Upper lobe of left lung (tissue), 4 donors: ENCODE measurements at regions not wholly inside any gene's neighbourhood (a gene's known extent, or its start where the extent isn't known, plus 50 kb on each side); places are given as distances from the start of the nearest gene placed in this dataset.

Source experiments
- POLR2A ChIP-seq, 4 donors: fragments of 450-650 bp; IDR thresholded peaks; one replicate each; pipeline ENCODE4 v1.5.1; 2016 to 2017; ENCODE audit warnings: antibody characterized with exemption in 4 of 4, mild to moderate bottlenecking in 2 of 4
- POLR2AphosphoS5 ChIP-seq, 2 donors: sonication (generic); formaldehyde crosslinking; IDR thresholded peaks; one replicate each; pipeline ENCODE4 v1.5.1; 2017; ENCODE audit warnings: antibody characterized with exemption in 2 of 2
- TF ChIP-seq, protein P1 (sequence below), 6 experiments: fragments of 450-650 bp in 4 of 6; fragments of 200-600 bp in 2 of 6; sonication (generic) in 2 of 6; IDR thresholded peaks; one replicate each; pipeline ENCODE4 v1.5.1; 2016 to 2019; ENCODE audit warnings: antibody characterized with exemption in 6 of 6

DNA sequence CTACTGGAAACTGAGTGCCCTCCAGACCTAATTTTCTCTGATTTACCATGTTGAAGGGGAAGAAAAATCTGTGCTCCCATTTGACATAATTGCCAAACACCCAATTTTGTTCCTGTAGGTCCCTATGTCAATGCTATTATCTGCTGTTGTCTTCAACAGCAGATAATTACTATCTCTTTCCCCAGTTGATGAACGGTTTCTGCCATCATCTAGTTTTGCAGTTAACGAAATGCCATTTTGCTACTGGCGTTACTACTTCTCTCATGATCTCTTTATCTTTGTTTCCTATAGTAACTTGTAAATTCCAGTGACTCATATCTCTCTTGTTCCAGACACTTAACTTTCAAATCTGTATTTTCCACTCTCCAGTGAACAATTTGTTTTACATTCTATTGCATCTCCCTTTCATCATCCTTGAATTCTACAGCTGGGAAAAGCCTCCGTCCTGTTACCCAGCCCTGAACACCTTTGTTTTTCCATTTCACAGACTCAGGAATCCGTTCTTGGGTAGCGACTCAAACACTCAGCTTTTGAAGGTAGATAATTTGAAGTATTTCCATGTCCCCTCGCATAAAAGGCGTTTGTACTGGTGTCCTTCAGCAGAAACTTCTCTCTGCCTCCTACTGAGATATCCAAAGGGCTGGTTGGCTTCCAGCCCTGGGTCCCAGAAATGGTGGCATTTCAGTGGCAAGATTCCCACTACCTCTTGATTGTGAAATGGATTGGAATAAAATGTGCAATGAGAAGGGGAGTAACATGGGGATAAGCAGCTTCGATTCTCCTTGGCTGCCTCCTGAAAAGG, 111.7 kb downstream of the FOXB1 start:
- no peak for TF ChIP-seq POLR2AphosphoS5 (IDR thresholded peaks at IDR 0.05)
- TF ChIP-seq POLR2A (IDR thresholded peaks at IDR 0.05), result no peak
- TF ChIP-seq, protein P1, sequence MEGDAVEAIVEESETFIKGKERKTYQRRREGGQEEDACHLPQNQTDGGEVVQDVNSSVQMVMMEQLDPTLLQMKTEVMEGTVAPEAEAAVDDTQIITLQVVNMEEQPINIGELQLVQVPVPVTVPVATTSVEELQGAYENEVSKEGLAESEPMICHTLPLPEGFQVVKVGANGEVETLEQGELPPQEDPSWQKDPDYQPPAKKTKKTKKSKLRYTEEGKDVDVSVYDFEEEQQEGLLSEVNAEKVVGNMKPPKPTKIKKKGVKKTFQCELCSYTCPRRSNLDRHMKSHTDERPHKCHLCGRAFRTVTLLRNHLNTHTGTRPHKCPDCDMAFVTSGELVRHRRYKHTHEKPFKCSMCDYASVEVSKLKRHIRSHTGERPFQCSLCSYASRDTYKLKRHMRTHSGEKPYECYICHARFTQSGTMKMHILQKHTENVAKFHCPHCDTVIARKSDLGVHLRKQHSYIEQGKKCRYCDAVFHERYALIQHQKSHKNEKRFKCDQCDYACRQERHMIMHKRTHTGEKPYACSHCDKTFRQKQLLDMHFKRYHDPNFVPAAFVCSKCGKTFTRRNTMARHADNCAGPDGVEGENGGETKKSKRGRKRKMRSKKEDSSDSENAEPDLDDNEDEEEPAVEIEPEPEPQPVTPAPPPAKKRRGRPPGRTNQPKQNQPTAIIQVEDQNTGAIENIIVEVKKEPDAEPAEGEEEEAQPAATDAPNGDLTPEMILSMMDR (IDR thresholded peaks at IDR 0.05), result no peak
